ENCODE measurements at regions not wholly inside any gene's neighbourhood (a gene's known extent, or its start where the extent isn't known, plus 50 kb on each side); places are given as distances from the start of the nearest gene placed in this dataset.

DNA sequence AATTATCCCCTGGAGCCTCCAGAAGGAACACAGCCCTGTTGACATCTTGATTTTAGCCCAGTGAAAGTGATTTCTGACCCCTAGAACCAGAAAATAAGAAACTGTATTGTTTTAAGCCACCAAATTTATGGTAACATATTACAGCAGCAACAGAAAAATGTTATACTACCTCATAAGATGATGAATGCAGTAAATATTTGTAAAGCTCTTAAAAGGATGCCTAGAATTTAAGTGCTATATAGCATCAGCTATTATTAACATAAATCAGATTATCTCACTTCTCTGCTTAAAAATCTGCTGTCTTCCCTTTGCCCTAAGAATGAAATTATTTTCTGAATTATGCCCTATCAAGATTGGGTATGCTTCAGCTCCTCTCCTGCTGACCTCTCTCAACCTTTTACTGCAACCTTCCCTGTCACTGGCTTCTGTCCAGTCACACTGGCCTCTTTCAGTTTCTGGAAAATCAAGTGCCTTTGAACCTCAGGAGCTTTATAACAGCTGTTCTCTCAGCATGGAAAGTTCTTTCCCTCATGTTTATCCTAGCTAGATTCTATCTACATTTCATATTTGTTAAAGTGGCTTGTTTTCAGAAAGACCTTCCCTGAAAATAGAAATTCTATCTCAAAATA is 78.9 kb downstream of the GPR37 start:
- no peak overlapping the region for H3K27ac ChIP-seq
- no peak for TF ChIP-seq POLR2A (IDR thresholded peaks at IDR 0.05)
- no peak for TF ChIP-seq POLR2AphosphoS5 (IDR thresholded peaks at IDR 0.05)
- intact Hi-C loops (cut with DNase I): no loop called here
- H3K4me3 ChIP-seq: no peak overlapping the region
- H3K4me1 ChIP-seq: peaks cover 0 to 5% (median 0%) of the 10 kb centered on the region in 4 donors
- no peaks in the 10 kb centered on the region for H3K9me3 ChIP-seq
- H3K27me3 ChIP-seq: no peaks in the 10 kb centered on the region
- no peaks in the 10 kb centered on the region for H3K36me3 ChIP-seq
- no peak for DNase-seq

DNA sequence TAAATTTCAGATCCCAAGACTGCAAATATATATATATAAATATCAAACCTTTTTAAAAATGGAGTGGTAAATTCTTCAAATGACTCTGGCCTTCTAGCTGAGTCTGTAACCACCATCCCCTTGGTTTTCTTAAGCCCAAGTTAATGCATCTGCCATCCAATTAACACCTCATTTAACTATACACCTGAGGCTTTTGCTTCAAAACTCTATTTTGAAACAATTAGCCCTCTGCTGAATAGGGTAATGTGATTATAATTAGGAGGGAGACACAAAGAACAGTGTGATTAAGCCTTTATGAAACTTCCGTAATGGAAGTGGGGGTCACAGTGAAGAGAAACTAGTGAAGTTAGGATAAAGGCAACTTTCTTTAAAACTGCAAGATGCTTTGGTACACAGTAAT is 83.6 kb downstream of the GPR37 start:
- H3K36me3 ChIP-seq: no peaks in the 10 kb centered on the region
- H3K4me1 ChIP-seq: peaks cover 0 to 5% (median 0%) of the 10 kb centered on the region in 4 donors
- 0 to 50% methylated on average over 1 of the region's 1 CpG for WGBS, 2 donors
- H3K27me3 ChIP-seq: no peaks in the 10 kb centered on the region
- no peak for TF ChIP-seq POLR2AphosphoS5 (IDR thresholded peaks at IDR 0.05)
- no peak for TF ChIP-seq EP300 (IDR thresholded peaks at IDR 0.05)
- TF ChIP-seq CTCF (IDR thresholded peaks at IDR 0.05): no peak
- no peak for TF ChIP-seq POLR2A (IDR thresholded peaks at IDR 0.05)
- no peak overlapping the region for H3K4me3 ChIP-seq
- intact Hi-C loops (cut with DNase I): no loop called here
- no peaks in the 10 kb centered on the region for H3K9me3 ChIP-seq
- no peak for DNase-seq
- H3K27ac ChIP-seq: no peak overlapping the region

- no peaks in the 10 kb centered on the region for H3K36me3 ChIP-seq
- H3K4me1 ChIP-seq: no peaks in the 10 kb centered on the region
- TF ChIP-seq CTCF (IDR thresholded peaks at IDR 0.05) (no peak), POLR2A (IDR thresholded peaks at IDR 0.05) (no peak), EP300 (IDR thresholded peaks at IDR 0.05) (no peak), POLR2AphosphoS5 (IDR thresholded peaks at IDR 0.05) (no peak)
- intact Hi-C loops (cut with DNase I): no loop called here
- H3K4me3 ChIP-seq: no peak overlapping the region
- WGBS, 2 donors: 90 to 94% methylated on average over 6 of the region's 6 CpGs
- no peak overlapping the region for H3K27ac ChIP-seq
- DNase-seq: no peak
- no peaks in the 10 kb centered on the region for H3K9me3 ChIP-seq
- H3K27me3 ChIP-seq: no peaks in the 10 kb centered on the region
These were observed 85.3 kb downstream of the GPR37 start for GRCh38 chr7:124680304-124680703.

- H3K9me3 ChIP-seq: no peaks in the 10 kb centered on the region
- H3K27me3 ChIP-seq: no peaks in the 10 kb centered on the region
- DNase-seq: no peak
- WGBS, 2 donors: 64 to 73% methylated on average over 8 of the region's 8 CpGs
- no peak overlapping the region for H3K4me3 ChIP-seq
- no peak overlapping the region for H3K27ac ChIP-seq
- TF ChIP-seq POLR2A (IDR thresholded peaks at IDR 0.05) (no peak), EP300 (IDR thresholded peaks at IDR 0.05) (no peak), POLR2AphosphoS5 (IDR thresholded peaks at IDR 0.05) (no peak), CTCF (IDR thresholded peaks at IDR 0.05) (no peak)
- H3K36me3 ChIP-seq: no peaks in the 10 kb centered on the region
- no peaks in the 10 kb centered on the region for H3K4me1 ChIP-seq
- intact Hi-C loops (cut with DNase I): no loop called here
These were observed 85.9 kb downstream of the GPR37 start for GRCh38 chr7:124679586-124680225.

DNA sequence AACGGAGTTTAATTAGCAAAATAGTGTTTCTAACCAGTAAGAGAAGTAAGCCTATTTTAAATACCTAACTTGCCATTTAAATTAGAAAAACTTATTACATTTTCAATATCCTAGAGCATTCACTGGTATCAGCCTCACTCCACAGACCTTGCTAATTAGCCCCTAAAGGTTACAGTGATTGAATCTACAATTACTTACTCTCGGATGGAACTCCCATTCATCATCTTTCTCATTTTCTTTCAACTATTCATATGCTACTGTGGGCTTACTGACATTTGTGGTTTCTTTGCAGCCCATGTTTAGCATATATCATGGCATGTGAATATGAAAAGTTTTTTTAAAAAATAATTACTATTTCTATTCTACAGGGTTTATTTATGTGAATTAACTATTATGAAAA is 86.4 kb downstream of the GPR37 start:
- WGBS, 2 donors: 77 to 83% methylated on average over 2 of the region's 2 CpGs

More for the DNA sequence above, 86.4 kb downstream of the GPR37 start:
- TF ChIP-seq EP300 (IDR thresholded peaks at IDR 0.05) (no peak), CTCF (IDR thresholded peaks at IDR 0.05) (no peak), POLR2A (IDR thresholded peaks at IDR 0.05) (no peak), POLR2AphosphoS5 (IDR thresholded peaks at IDR 0.05) (no peak)
- Histone ChIP-seq H3K36me3 (no peaks in the 10 kb centered on the region), H3K4me3 (no peak overlapping the region), H3K27me3 (no peaks in the 10 kb centered on the region), H3K4me1 (no peaks in the 10 kb centered on the region), H3K9me3 (no peaks in the 10 kb centered on the region), H3K27ac (no peak overlapping the region)
- DNase-seq: no peak
- intact Hi-C loops (cut with DNase I): no loop called here

Data from sigmoid colon (tissue), 6 donors.